Panc1 (cell line): ENCODE measurements at regions not wholly inside any gene's neighbourhood (a gene's known extent, or its start where the extent isn't known, plus 50 kb on each side); places are given as distances from the start of the nearest gene placed in this dataset.
A peak's percentile ranks its signal among the peaks of the same experiment; 100 is the strongest.

Source experiments
- ATAC-seq: fragments of 200-7000 bp; cut with Tn5 transposase; 2 replicates; pipeline ENCODE4 v1.9.1; 2020; ENCODE audit warnings: mild to moderate bottlenecking, moderate library complexity
- BruUV-seq: library from RNA; stranded (reverse); fragments of 400-500 nt; replicated peaks from 2 replicates; lab custom pipeline; 2021; lab: Mats Ljungman, UMichigan
- CTCF ChIA-PET: fragments of 300-600 bp; sonication (Branson Sonifier 250); formaldehyde crosslinking; loops from one replicate; lab custom pipeline; 2022; ENCODE audit warnings: antibody characterized with exemption; lab: Charles Lee
- POLR2A ChIA-PET: fragments of 300-600 bp; sonication (Branson Sonifier 250); formaldehyde crosslinking; loops from one replicate; lab custom pipeline; 2022; ENCODE audit warnings: antibody characterized with exemption; lab: Charles Lee
- DNase-seq: peaks from one replicate; pipeline ENCODE4 v3.0.0-alpha.2; 2010; ENCODE audit warnings: low read depth, low spot score
- H3K27ac ChIP-seq: 2 replicates; pipeline ENCODE4 v1.5.1; 2011; ENCODE audit warnings: mild to moderate bottlenecking, low read length, inconsistent platforms
- H3K27me3 ChIP-seq: fragments of 200-500 bp; sonication (Bioruptor generic); 2 replicates; pipeline ENCODE4 v1.6.0; 2014; ENCODE audit warnings: low read length, inconsistent platforms; ENCODE audit not compliant: control insufficient read depth, insufficient read depth
- H3K36me3 ChIP-seq: fragments of 200-500 bp; sonication (Bioruptor generic); 2 replicates; pipeline ENCODE4 v1.5.1; 2014; ENCODE audit warnings: inconsistent platforms, mild to moderate bottlenecking, low read length, moderate library complexity; ENCODE audit not compliant: control insufficient read depth, insufficient read depth
- H3K4me1 ChIP-seq: 2 replicates; pipeline ENCODE4 v1.5.1; 2011; ENCODE audit warnings: inconsistent platforms, mild to moderate bottlenecking, low read length, moderate library complexity; ENCODE audit not compliant: control insufficient read depth, insufficient read depth
- H3K4me3 ChIP-seq, 2 experiments: 2 replicates each; pipeline ENCODE4 v1.5.1; 2011 to 2012; ENCODE audit warnings: low read depth in 2 of 2, low read length in 2 of 2, mild to moderate bottlenecking in 2 of 2, inconsistent platforms in 1 of 2, moderate library complexity in 1 of 2
- H3K9me3 ChIP-seq: fragments of 200-500 bp; sonication (Bioruptor generic); 2 replicates; pipeline ENCODE4 v1.5.1; 2014; ENCODE audit warnings: low read depth, mild to moderate bottlenecking, inconsistent platforms, low read length, moderate library complexity; ENCODE audit not compliant: control insufficient read depth, insufficient read depth
- CTCF ChIP-seq: fragments of 450-650 bp; IDR thresholded peaks from 2 replicates; pipeline ENCODE4 v1.5.1; 2017; ENCODE audit warnings: mild to moderate bottlenecking
- POLR2AphosphoS5 ChIP-seq: IDR thresholded peaks from 2 replicates; pipeline ENCODE4 v1.6.1; 2012; ENCODE audit warnings: mild to moderate bottlenecking, low read depth, low read length, moderate library complexity
- REST ChIP-seq, 2 experiments: IDR thresholded peaks; 2 replicates each; pipeline ENCODE4 v1.6.1; 2011 to 2012; ENCODE audit warnings: low read depth in 2 of 2, control low read depth in 1 of 2, low read length in 1 of 2, mild to moderate bottlenecking in 1 of 2, moderate library complexity in 1 of 2; ENCODE audit not compliant: insufficient read depth in 1 of 2
- SIN3A ChIP-seq: IDR thresholded peaks from 2 replicates; pipeline ENCODE4 v1.6.1; 2012; ENCODE audit warnings: low read depth, mild to moderate bottlenecking, low read length, moderate library complexity, borderline replicate concordance; ENCODE audit not compliant: insufficient read depth
- TCF7L2 ChIP-seq: IDR thresholded peaks from 2 replicates; pipeline ENCODE4 v1.6.1; 2011; ENCODE audit warnings: mild to moderate bottlenecking, low read depth, low read length, inconsistent platforms
- in situ Hi-C: cut with HindIII; loops from 2 replicates; pipeline ENCODE4 v1.10.0; 2016; ENCODE audit warnings: low sequenced_read_pairs, low pct_unique_long_range_greater_than_20kb
- intact Hi-C: fragments of 100-400 bp; cut with micrococcal nuclease; formaldehyde crosslinking; loops from one replicate; pipeline ENCODE4 v1.10.0; 2022; ENCODE audit not compliant: unreplicated experiment

GRCh38 chr22:35155403-35156025 is 89.6 kb downstream of the ISX start:
- ChIA-PET CTCF (interaction anchor here (1.3 kb wide), 1 partner anchor 76 kb away, joined by 7 read pairs; no protein-coding TSS in a partner anchor), POLR2A (no interaction called here)
- ATAC-seq (peak; percentile 28; the same call in 1 of the 2 replicates), DNase-seq (no peak)
- intact Hi-C loops (loop anchor here (5.0 kb wide), 1 partner anchor 77 kb away; no protein-coding TSS in a partner anchor), in situ Hi-C loops (no loop called here)
- Histone ChIP-seq H3K4me1 (no peaks in the 10 kb centered on the region), H3K36me3 (no peaks in the 10 kb centered on the region), H3K9me3 (no peaks in the 10 kb centered on the region), H3K27me3 (no peaks in the 10 kb centered on the region), H3K4me3 (no peak overlapping the region), H3K27ac (no peak overlapping the region)
- TF ChIP-seq TCF7L2 (no peak), CTCF (peak; percentile 0; the same call in 1 of the 2 replicates)
- BruUV-seq: no TSS peak

GRCh38 chr22:35156945-35157344 is 91.0 kb downstream of the ISX start:
- intact Hi-C loops (loop anchor here (5.0 kb wide), 1 partner anchor 75 kb away; no protein-coding TSS in a partner anchor), in situ Hi-C loops (no loop called here)
- H3K36me3 ChIP-seq: no peaks in the 10 kb centered on the region
- no peak overlapping the region for H3K4me3 ChIP-seq
- BruUV-seq: no TSS peak
- no peak overlapping the region for H3K27ac ChIP-seq
- DNase-seq: no peak
- no peaks in the 10 kb centered on the region for H3K27me3 ChIP-seq
- no peak for ATAC-seq
- H3K4me1 ChIP-seq: no peaks in the 10 kb centered on the region
- ChIA-PET CTCF (interaction anchor here (0.6 to 1.3 kb wide), 4 partner anchors 14 to 145 kb away, joined by 3 to 8 read pairs (median 6); no protein-coding TSS in a partner anchor), POLR2A (no interaction called here)
- TF ChIP-seq SIN3A: no peak
- TF ChIP-seq REST (IDR thresholded peaks at IDR 0.05; ENCODE audit: insufficient read depth in 1 of 2, low read depth in 2 of 2, low read length in 1 of 2): no peak
- TF ChIP-seq CTCF: no peak
- no peak for TF ChIP-seq TCF7L2
- TF ChIP-seq POLR2AphosphoS5: no peak
- no peaks in the 10 kb centered on the region for H3K9me3 ChIP-seq
